AG08395 (cell line): ENCODE measurements at regions not wholly inside any gene's neighbourhood (a gene's known extent, or its start where the extent isn't known, plus 50 kb on each side); places are given as distances from the start of the nearest gene placed in this dataset.
"Not testable (repeated sequence)": the region's sequence is repeated elsewhere in the genome, so short reads cannot be mapped to it uniquely, and the experiment has no call there.

ENCODE experiments used
- DNase-seq: peaks from one replicate; pipeline ENCODE4 v3.0.0; 2012; ENCODE audit warnings: mixed read lengths, low spot score

- no peak for DNase-seq
Measured at GRCh38 chr18:78411539-78411938, 568.1 kb upstream of the SALL3 start.

GRCh38 chr18:78414302-78414701 lies 565.3 kb upstream of the SALL3 start:
- DNase-seq: no peak

GRCh38 chr18:78416853-78417252 lies 562.8 kb upstream of the SALL3 start:
- DNase-seq: no peak

GRCh38 chr18:78418379-78418778 lies 561.2 kb upstream of the SALL3 start:
- DNase-seq: no peak

GRCh38 chr18:78419171-78419570 lies 560.4 kb upstream of the SALL3 start:
- no peak for DNase-seq

- DNase-seq: no peak
Measured at GRCh38 chr18:78420116-78420515, 559.5 kb upstream of the SALL3 start.

- no peak for DNase-seq
Measured at GRCh38 chr18:78421392-78421791, 558.2 kb upstream of the SALL3 start.

GRCh38 chr18:78422336-78422735 lies 557.3 kb upstream of the SALL3 start:
- no peak for DNase-seq

- DNase-seq: no peak
Measured at GRCh38 chr18:78423811-78424210, 555.8 kb upstream of the SALL3 start.

- no peak for DNase-seq
Measured at GRCh38 chr18:78424403-78425018, 555.1 kb upstream of the SALL3 start.

- DNase-seq: no peak
Measured at GRCh38 chr18:78425019-78425412, 554.6 kb upstream of the SALL3 start.

- no peak for DNase-seq
Measured at GRCh38 chr18:78427081-78427480, 552.5 kb upstream of the SALL3 start.

GRCh38 chr18:78429127-78430108 lies 550.2 kb upstream of the SALL3 start:
- no peak for DNase-seq

GRCh38 chr18:78430131-78430758 lies 549.4 kb upstream of the SALL3 start:
- DNase-seq: no peak

- no peak for DNase-seq
Measured at GRCh38 chr18:78431606-78432005, 548.0 kb upstream of the SALL3 start.

GRCh38 chr18:78433562-78433961 lies 546.1 kb upstream of the SALL3 start:
- DNase-seq: no peak

- DNase-seq: no peak
Measured at GRCh38 chr18:78436110-78436509, 543.5 kb upstream of the SALL3 start.

GRCh38 chr18:78438235-78438634 lies 541.4 kb upstream of the SALL3 start:
- not testable (repeated sequence) for DNase-seq

- DNase-seq: no peak
Measured at GRCh38 chr18:78445880-78446279, 533.7 kb upstream of the SALL3 start.

- no peak for DNase-seq
Measured at GRCh38 chr18:78447211-78447610, 532.4 kb upstream of the SALL3 start.

- DNase-seq: no peak
Measured at GRCh38 chr18:78448106-78448505, 531.5 kb upstream of the SALL3 start.

- no peak for DNase-seq
Measured at GRCh38 chr18:78448591-78448990, 531.0 kb upstream of the SALL3 start.

GRCh38 chr18:78454221-78454620 lies 525.4 kb upstream of the SALL3 start:
- DNase-seq: no peak
